Occipital lobe (tissue), 1 donor: ENCODE measurements at regions not wholly inside any gene's neighbourhood (a gene's known extent, or its start where the extent isn't known, plus 50 kb on each side); places are given as distances from the start of the nearest gene placed in this dataset.
"Not testable (repeated sequence)": the region's sequence is repeated elsewhere in the genome, so short reads cannot be mapped to it uniquely, and the experiment has no call there.

Experiments used
- DNase-seq: peaks from one replicate; lab custom pipeline; 2025; lab: John Stamatoyannopoulos, UW

GRCh38 chr7:113392841-113393540 lies 274.6 kb upstream of the SMIM30 start:
- no peak for DNase-seq

- no peak for DNase-seq
These were observed 274.1 kb upstream of the SMIM30 start for GRCh38 chr7:113392421-113392820.

GRCh38 chr7:113389112-113389646 lies 270.8 kb upstream of the SMIM30 start:
- DNase-seq: no peak

- DNase-seq: no peak
These were observed 265.3 kb upstream of the SMIM30 start for GRCh38 chr7:113383638-113384037.

GRCh38 chr7:113379746-113380145 lies 261.4 kb upstream of the SMIM30 start:
- DNase-seq: no peak

- DNase-seq: no peak
These were observed 256.6 kb upstream of the SMIM30 start for GRCh38 chr7:113374955-113375354.

- DNase-seq: no peak
These were observed 255.5 kb upstream of the SMIM30 start for GRCh38 chr7:113373863-113374262.

GRCh38 chr7:113371416-113372043 lies 253.2 kb upstream of the SMIM30 start:
- no peak for DNase-seq

- DNase-seq: no peak
These were observed 252.6 kb upstream of the SMIM30 start for GRCh38 chr7:113370910-113371309.

- DNase-seq: no peak
These were observed 249.9 kb upstream of the SMIM30 start for GRCh38 chr7:113368256-113368655.

GRCh38 chr7:113367041-113367586 lies 248.8 kb upstream of the SMIM30 start:
- DNase-seq: no peak

- DNase-seq: no peak
These were observed 247.8 kb upstream of the SMIM30 start for GRCh38 chr7:113366122-113366521.

- no peak for DNase-seq
These were observed 231.0 kb upstream of the SMIM30 start for GRCh38 chr7:113349339-113349738.

- DNase-seq: no peak
These were observed 221.3 kb upstream of the SMIM30 start for GRCh38 chr7:113339661-113340060.

- no peak for DNase-seq
These were observed 219.8 kb upstream of the SMIM30 start for GRCh38 chr7:113338071-113338696.

GRCh38 chr7:113336838-113337237 lies 218.5 kb upstream of the SMIM30 start:
- DNase-seq: not testable (repeated sequence)

GRCh38 chr7:113331155-113331898 lies 213.0 kb upstream of the SMIM30 start:
- DNase-seq: no peak

- DNase-seq: no peak
These were observed 202.8 kb upstream of the SMIM30 start for GRCh38 chr7:113321201-113321600.

GRCh38 chr7:113320419-113320818 lies 202.1 kb upstream of the SMIM30 start:
- DNase-seq: no peak

- DNase-seq: no peak
These were observed 196.2 kb upstream of the SMIM30 start for GRCh38 chr7:113314594-113314993.

- no peak for DNase-seq
These were observed 190.0 kb upstream of the SMIM30 start for GRCh38 chr7:113308399-113308798.

- DNase-seq: no peak
These were observed 188.8 kb upstream of the SMIM30 start for GRCh38 chr7:113307147-113307546.
